WERI-Rb-1 (cell line): ENCODE measurements at regions not wholly inside any gene's neighbourhood (a gene's known extent, or its start where the extent isn't known, plus 50 kb on each side); places are given as distances from the start of the nearest gene placed in this dataset.
"Not testable (repeated sequence)": the region's sequence is repeated elsewhere in the genome, so short reads cannot be mapped to it uniquely, and the experiment has no call there.

Source experiments
- DNase-seq: peaks from one replicate; pipeline ENCODE4 v3.0.0-alpha.2; 2020
- H3K27ac ChIP-seq: fragments of 250-450 bp; sonication (Bioruptor Pico); 2 replicates; pipeline ENCODE4 v1.5.1; 2020; ENCODE audit warnings: mild to moderate bottlenecking, moderate library complexity
- H3K27me3 ChIP-seq: fragments of 250-450 bp; sonication (Bioruptor Pico); 2 replicates; pipeline ENCODE4 v1.5.1; 2021; ENCODE audit warnings: mild to moderate bottlenecking, low read depth, moderate library complexity; ENCODE audit not compliant: insufficient read depth, severe bottlenecking
- H3K36me3 ChIP-seq: fragments of 250-450 bp; sonication (Bioruptor Pico); 2 replicates; pipeline ENCODE4 v1.5.1; 2020; ENCODE audit warnings: mild to moderate bottlenecking, moderate library complexity
- H3K4me3 ChIP-seq: 2 replicates; pipeline ENCODE4 v1.5.1; 2011; ENCODE audit warnings: low read depth, mild to moderate bottlenecking, control low read depth, low read length
- H3K9me3 ChIP-seq: fragments of 250-450 bp; sonication (Bioruptor Pico); 2 replicates; pipeline ENCODE4 v1.5.1; 2021; ENCODE audit warnings: mild to moderate bottlenecking, moderate library complexity; ENCODE audit not compliant: severe bottlenecking
- TF ChIP-seq, protein P1 (sequence below): IDR thresholded peaks from 2 replicates; pipeline ENCODE4 v1.5.1; 2011; ENCODE audit warnings: low read depth, mild to moderate bottlenecking, control low read depth, inconsistent platforms, low read length

GRCh38 chr6:157727629-157728182 is 95.3 kb upstream of the SNX9 start:
- no peak overlapping the region for H3K27ac ChIP-seq
- peaks cover 2% of the 10 kb centered on the region for H3K9me3 ChIP-seq
- no peaks in the 10 kb centered on the region for H3K27me3 ChIP-seq
- DNase-seq, result no peak
- H3K4me3 ChIP-seq, result no peak overlapping the region
- TF ChIP-seq, protein P1, sequence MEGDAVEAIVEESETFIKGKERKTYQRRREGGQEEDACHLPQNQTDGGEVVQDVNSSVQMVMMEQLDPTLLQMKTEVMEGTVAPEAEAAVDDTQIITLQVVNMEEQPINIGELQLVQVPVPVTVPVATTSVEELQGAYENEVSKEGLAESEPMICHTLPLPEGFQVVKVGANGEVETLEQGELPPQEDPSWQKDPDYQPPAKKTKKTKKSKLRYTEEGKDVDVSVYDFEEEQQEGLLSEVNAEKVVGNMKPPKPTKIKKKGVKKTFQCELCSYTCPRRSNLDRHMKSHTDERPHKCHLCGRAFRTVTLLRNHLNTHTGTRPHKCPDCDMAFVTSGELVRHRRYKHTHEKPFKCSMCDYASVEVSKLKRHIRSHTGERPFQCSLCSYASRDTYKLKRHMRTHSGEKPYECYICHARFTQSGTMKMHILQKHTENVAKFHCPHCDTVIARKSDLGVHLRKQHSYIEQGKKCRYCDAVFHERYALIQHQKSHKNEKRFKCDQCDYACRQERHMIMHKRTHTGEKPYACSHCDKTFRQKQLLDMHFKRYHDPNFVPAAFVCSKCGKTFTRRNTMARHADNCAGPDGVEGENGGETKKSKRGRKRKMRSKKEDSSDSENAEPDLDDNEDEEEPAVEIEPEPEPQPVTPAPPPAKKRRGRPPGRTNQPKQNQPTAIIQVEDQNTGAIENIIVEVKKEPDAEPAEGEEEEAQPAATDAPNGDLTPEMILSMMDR, result no peak
- H3K36me3 ChIP-seq, result no peaks in the 10 kb centered on the region

DNA sequence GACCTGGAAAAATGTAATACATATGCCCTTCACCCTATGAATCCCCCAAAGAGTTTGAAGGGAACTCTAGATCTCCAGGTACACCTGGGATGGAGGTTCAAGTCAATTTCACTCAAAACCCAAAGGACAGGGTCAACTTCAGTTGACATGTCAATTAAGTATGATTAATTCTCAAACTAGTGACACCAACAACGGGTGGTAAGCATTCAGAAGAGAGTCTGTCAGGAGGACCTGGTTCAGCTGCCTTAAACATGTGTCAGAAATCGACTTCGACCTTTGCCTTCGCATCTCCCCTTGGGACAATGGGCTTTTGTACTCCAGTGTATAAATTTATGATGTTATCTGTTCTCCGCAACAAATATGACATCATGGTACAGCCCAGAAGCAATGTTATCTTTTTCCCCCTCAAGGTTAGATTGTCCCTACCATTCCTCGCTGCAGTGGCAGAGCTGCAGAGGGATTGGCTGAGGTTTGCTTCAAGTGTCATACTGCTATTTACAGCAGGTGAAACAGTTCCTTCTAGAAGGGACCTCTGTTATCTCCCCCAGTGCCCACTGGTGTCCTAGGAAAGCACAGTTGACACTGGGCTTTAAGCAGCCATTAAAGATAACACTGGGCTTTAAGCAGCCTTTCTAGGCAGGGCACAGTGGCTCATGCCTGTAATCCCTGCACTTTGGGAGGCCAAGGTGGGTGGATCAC is 94.7 kb upstream of the SNX9 start:
- Histone ChIP-seq H3K36me3 (no peaks in the 10 kb centered on the region), H3K4me3 (no peak overlapping the region), H3K27me3 (no peaks in the 10 kb centered on the region), H3K27ac (no peak overlapping the region), H3K9me3 (peaks cover 2% of the 10 kb centered on the region)
- DNase-seq, result no peak
- TF ChIP-seq, protein P1, result no peak

GRCh38 chr6:157731221-157731620 is 91.8 kb upstream of the SNX9 start:
- H3K27ac ChIP-seq, result no peak overlapping the region
- H3K9me3 ChIP-seq, result no peaks in the 10 kb centered on the region
- TF ChIP-seq, protein P1, result no peak
- no peaks in the 10 kb centered on the region for H3K36me3 ChIP-seq
- no peak overlapping the region for H3K4me3 ChIP-seq
- DNase-seq, result no peak
- no peaks in the 10 kb centered on the region for H3K27me3 ChIP-seq

GRCh38 chr6:157732007-157732406 is 91.0 kb upstream of the SNX9 start:
- DNase-seq, result no peak
- TF ChIP-seq, protein P1, result no peak
- H3K27ac ChIP-seq, result no peak overlapping the region

DNA sequence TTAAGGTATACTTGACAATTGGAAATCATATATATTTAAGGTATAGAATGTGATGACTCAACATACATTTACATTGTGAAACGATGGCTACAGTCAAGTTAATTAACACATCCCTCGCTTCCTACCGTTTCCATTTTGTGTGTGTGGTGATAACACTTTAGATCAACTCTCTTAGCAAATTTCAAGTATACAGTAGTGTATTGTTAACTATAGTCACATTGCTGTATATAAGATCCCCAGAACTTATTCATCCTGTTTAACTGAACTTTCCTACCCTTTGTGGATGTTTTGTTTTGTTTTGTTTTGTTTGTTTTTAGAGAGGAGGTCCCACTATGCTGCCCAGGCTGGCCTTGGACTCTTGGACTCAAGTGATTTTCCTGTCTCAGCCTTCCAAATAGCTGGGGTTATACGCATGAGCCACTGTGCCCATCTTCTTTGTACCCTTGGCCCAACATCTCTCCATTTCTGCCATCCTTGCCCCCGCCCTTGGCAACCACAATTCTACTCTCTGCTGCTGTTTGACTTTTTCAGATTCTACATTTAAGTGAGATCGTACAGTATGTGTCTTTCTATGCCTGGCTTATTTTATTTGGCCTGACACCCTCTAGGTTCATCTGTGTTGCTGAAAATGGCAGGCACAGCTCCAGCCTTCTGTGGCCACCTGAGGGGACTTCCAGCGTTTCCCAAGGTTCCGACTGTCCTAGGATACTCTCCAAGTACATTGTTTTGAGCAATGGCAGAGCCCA is 90.5 kb upstream of the SNX9 start:
- DNase-seq, result no peak
- H3K27ac ChIP-seq, result no peak overlapping the region

More at GRCh38 chr6:157732007-157732406, 91.0 kb upstream of the SNX9 start:
- Histone ChIP-seq H3K4me3 (no peak overlapping the region), H3K36me3 (no peaks in the 10 kb centered on the region), H3K27me3 (no peaks in the 10 kb centered on the region), H3K9me3 (no peaks in the 10 kb centered on the region)

GRCh38 chr6:157736555-157736954 is 86.5 kb upstream of the SNX9 start:
- not testable (repeated sequence) for H3K27ac ChIP-seq, H3K4me3 ChIP-seq, H3K36me3 ChIP-seq, H3K9me3 ChIP-seq, DNase-seq, H3K27me3 ChIP-seq

More for the DNA sequence above, 90.5 kb upstream of the SNX9 start:
- Histone ChIP-seq H3K36me3 (no peaks in the 10 kb centered on the region), H3K9me3 (no peaks in the 10 kb centered on the region), H3K27me3 (no peaks in the 10 kb centered on the region), H3K4me3 (no peak overlapping the region)
- TF ChIP-seq, protein P1, result no peak
